ENCODE measurements at regions not wholly inside any gene's neighbourhood (a gene's known extent, or its start where the extent isn't known, plus 50 kb on each side); places are given as distances from the start of the nearest gene placed in this dataset.

GRCh38 chr6:163985710-163986109 lies 571.2 kb downstream of the QKI start:
- TF ChIP-seq CTCF (optimal IDR thresholded peaks at IDR 0.05 in 1 of 3, IDR thresholded peaks at IDR 0.05 in 1 of 3, conservative IDR thresholded peaks at IDR 0.05 in 1 of 3; ENCODE audit: extremely low read depth in 1 of 3, insufficient read depth in 2 of 3, low read length in 3 of 3) (no peak), EZH2 (IDR thresholded peaks at IDR 0.05; ENCODE audit: low read length) (no peak)

Data from keratinocyte (primary cell).